DOHH2 (cell line): ENCODE measurements at regions not wholly inside any gene's neighbourhood (a gene's known extent, or its start where the extent isn't known, plus 50 kb on each side); places are given as distances from the start of the nearest gene placed in this dataset.
"Not testable (repeated sequence)": the region's sequence is repeated elsewhere in the genome, so short reads cannot be mapped to it uniquely, and the experiment has no call there.

ENCODE experiments used
- CTCF ChIP-seq: fragments of 200-600 bp; sonication (generic); IDR thresholded peaks from one replicate; pipeline ENCODE4 v1.5.1; 2014; ENCODE audit warnings: antibody characterized with exemption, mild to moderate bottlenecking, low read depth, low read length; ENCODE audit not compliant: poor library complexity, severe bottlenecking
- EZH2phosphoT487 ChIP-seq: fragments of 200-600 bp; sonication (generic); IDR thresholded peaks from 2 replicates; pipeline ENCODE4 v1.6.1; 2017; ENCODE audit warnings: borderline replicate concordance, mild to moderate bottlenecking, antibody characterized with exemption, low read length, moderate library complexity, mixed read lengths

- TF ChIP-seq CTCF, EZH2phosphoT487: not testable (repeated sequence)
Observed at GRCh38 chr20:16873124-16873523, 125.0 kb downstream of the OTOR start.
